ENCODE measurements at regions not wholly inside any gene's neighbourhood (a gene's known extent, or its start where the extent isn't known, plus 50 kb on each side); places are given as distances from the start of the nearest gene placed in this dataset.

DNA sequence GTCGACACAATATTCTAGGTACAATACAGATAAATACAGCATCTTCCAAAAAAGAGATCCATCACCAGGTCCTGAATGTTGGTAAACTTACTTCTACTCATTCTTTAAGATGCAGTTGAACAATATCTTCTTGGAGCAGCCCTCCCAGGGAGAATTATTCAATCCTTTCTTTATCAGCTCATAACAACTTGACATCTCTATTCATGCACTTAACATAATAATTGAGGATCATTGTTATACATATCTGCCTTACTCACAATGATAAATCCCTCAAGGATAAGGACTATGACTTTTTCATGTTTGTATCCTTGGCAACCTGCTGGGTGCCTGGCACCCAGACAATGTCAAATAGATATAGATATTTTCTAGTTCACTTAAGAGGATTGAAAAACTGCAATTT is 219.5 kb downstream of the POU4F1 start:
- DNase-seq (ENCODE audit: low read depth): no peak
- TF ChIP-seq, protein P1, sequence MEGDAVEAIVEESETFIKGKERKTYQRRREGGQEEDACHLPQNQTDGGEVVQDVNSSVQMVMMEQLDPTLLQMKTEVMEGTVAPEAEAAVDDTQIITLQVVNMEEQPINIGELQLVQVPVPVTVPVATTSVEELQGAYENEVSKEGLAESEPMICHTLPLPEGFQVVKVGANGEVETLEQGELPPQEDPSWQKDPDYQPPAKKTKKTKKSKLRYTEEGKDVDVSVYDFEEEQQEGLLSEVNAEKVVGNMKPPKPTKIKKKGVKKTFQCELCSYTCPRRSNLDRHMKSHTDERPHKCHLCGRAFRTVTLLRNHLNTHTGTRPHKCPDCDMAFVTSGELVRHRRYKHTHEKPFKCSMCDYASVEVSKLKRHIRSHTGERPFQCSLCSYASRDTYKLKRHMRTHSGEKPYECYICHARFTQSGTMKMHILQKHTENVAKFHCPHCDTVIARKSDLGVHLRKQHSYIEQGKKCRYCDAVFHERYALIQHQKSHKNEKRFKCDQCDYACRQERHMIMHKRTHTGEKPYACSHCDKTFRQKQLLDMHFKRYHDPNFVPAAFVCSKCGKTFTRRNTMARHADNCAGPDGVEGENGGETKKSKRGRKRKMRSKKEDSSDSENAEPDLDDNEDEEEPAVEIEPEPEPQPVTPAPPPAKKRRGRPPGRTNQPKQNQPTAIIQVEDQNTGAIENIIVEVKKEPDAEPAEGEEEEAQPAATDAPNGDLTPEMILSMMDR (IDR thresholded peaks at IDR 0.05; ENCODE audit: insufficient read depth, low read depth, low read length, missing control alignments): no peak
- H3K4me3 ChIP-seq (ENCODE audit: low read depth, low read length): no peak overlapping the region

DNA sequence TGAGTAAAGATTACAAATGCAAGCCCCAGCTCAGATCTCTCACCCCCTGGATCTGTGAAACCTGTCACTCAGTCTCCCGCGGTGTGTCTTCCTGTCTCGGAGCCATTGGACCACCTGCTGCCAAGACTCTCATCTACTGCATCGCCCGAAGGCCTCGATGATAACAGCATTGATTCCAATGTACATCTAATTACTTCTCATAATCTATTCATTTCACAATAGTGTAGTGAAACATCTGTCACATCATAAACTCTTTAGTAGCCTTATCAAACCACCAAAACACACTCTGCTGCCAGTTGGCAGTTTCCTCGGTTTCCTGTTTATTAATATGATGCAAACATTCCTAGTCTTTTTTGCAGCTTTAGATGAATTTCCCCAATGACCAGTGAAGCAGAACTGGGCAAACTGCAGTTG is 220.3 kb downstream of the POU4F1 start:
- H3K4me3 ChIP-seq (ENCODE audit: low read depth, low read length): no peak overlapping the region
- TF ChIP-seq, protein P1 (IDR thresholded peaks at IDR 0.05; ENCODE audit: insufficient read depth, low read depth, low read length, missing control alignments): no peak
- DNase-seq (ENCODE audit: low read depth): no peak

DNA sequence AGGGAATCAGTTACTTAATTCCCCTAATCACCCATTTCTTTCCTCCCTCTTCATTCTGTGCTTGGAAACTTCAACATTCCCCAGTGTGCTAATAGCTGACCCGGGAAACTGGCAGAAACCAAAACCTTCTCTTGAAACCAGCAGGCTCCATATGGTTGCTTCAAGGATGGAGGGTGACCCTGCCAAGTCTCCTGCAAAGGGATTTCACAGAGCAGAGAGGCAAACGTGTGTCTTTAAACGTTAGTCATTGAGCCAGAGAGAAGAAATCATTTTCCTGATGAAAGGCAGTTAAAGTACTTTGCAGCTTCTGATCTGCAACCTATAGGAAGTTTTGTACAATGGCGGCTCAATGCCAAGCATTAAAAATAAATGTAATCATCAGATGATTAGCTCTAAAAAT is 220.9 kb downstream of the POU4F1 start:
- TF ChIP-seq, protein P1 (IDR thresholded peaks at IDR 0.05; ENCODE audit: insufficient read depth, low read depth, low read length, missing control alignments): no peak
- H3K4me3 ChIP-seq (ENCODE audit: low read depth, low read length): no peak overlapping the region
- no peak for DNase-seq (ENCODE audit: low read depth)

DNA sequence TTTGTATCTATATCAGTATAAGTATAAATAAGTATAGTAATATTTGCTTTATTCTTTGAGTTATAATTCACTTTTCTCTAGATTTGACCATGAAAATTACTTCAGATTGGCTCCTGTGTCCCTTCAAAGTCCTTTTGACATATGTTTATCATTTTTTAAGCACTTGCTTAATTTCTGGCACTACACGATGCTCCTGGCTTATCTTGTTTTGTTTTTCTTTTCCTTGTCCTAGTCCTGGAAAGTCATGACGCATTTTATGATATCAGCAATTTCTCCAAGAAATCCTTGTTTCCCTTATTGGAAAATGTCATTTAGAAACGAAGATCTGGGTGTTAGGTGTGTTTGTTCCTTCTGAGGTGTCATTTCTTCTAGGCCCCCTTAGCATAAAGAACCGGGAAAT is 226.5 kb downstream of the POU4F1 start:
- TF ChIP-seq, protein P1 (IDR thresholded peaks at IDR 0.05; ENCODE audit: insufficient read depth, low read depth, low read length, missing control alignments): no peak
- H3K4me3 ChIP-seq (ENCODE audit: low read depth, low read length): no peak overlapping the region
- no peak for DNase-seq (ENCODE audit: low read depth)

DNA sequence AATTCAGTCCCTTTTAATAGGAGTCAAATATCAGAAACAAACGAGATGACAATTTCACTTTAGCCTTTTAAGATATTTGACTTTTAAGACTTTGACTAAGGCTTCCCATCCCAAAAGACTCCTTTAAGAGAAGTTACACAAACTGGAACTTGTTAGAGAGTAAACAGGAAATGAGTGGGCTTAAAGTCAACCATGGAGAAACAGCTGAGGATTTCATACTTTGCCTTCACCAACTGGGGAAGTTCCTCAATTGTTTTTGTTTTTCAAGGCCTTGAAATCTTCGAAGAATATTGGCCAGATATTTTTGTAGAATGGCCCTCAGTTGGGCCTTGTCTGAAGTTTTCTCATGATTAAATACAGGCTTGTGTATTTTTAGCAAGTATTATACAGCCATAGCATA is 227.3 kb downstream of the POU4F1 start:
- no peak for DNase-seq (ENCODE audit: low read depth)
- TF ChIP-seq, protein P1 (IDR thresholded peaks at IDR 0.05; ENCODE audit: insufficient read depth, low read depth, low read length, missing control alignments): no peak
- no peak overlapping the region for H3K4me3 ChIP-seq (ENCODE audit: low read depth, low read length)

DNA sequence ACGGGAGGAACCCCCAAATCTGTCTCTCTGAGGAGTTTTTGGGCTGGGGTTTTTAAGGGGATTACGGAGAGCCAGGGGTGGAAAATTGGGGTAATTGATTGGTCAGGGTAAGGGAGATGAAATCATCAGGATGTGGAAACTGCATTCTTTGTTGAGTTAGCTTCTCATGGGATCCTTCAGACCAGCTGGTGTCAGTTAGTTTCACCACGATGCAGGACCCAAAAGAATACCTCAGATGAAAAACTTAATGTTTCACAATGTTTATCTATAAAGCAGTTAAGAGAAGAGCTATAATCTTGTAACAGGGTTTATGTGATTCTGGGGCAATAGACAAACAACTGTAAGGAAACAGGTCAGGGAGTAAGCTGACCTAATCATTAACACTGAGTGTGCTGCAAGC is 230.8 kb downstream of the POU4F1 start:
- DNase-seq (ENCODE audit: low read depth): no peak
- H3K4me3 ChIP-seq (ENCODE audit: low read depth, low read length): no peak overlapping the region
- TF ChIP-seq, protein P1 (IDR thresholded peaks at IDR 0.05; ENCODE audit: insufficient read depth, low read depth, low read length, missing control alignments): no peak

DNA sequence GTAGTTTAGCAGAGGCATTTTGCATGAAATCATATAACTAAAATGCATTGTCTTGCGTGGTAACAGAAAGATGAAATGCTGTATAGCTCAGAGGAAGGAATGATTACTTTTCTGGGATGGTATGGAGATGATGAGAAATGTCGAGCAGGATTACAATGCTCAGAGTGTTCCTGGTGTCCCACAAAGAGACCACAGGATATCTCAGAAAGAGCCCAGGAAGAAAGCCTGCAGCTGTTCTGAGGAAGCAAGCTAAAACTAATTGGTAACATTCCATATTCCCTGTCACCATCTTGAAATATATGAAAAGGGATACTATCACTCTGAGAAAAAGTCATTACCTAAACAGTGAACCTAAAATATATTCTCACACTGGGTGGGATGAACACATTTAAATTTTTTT is 233.1 kb downstream of the POU4F1 start:
- DNase-seq (ENCODE audit: low read depth): no peak
- TF ChIP-seq, protein P1 (IDR thresholded peaks at IDR 0.05; ENCODE audit: insufficient read depth, low read depth, low read length, missing control alignments): no peak
- H3K4me3 ChIP-seq (ENCODE audit: low read depth, low read length): no peak overlapping the region
